ENCODE measurements at regions not wholly inside any gene's neighbourhood (a gene's known extent, or its start where the extent isn't known, plus 50 kb on each side); places are given as distances from the start of the nearest gene placed in this dataset.

- DNase-seq (ENCODE audit: low spot score) = no peak
These were observed 52.4 kb upstream of the UPP2 start for GRCh38 chr2:158049129-158049855.

- no peak for DNase-seq (ENCODE audit: low spot score)
These were observed 53.3 kb upstream of the UPP2 start for GRCh38 chr2:158048327-158048726.

- DNase-seq (ENCODE audit: low spot score) = no peak
These were observed 54.5 kb upstream of the UPP2 start for GRCh38 chr2:158047156-158047611.

- no peak for DNase-seq (ENCODE audit: low spot score)
These were observed 55.4 kb upstream of the UPP2 start for GRCh38 chr2:158046121-158046880.

- DNase-seq (ENCODE audit: low spot score) = peak; percentile 45
These were observed 56.3 kb upstream of the UPP2 start for GRCh38 chr2:158045362-158045761.

GRCh38 chr2:158043181-158043948, 58.3 kb upstream of the UPP2 start:
- DNase-seq (ENCODE audit: low spot score) = no peak

GRCh38 chr2:158042666-158043065, 59.0 kb upstream of the UPP2 start:
- DNase-seq (ENCODE audit: low spot score) = no peak

- DNase-seq (ENCODE audit: low spot score) = no peak
These were observed 59.4 kb upstream of the UPP2 start for GRCh38 chr2:158042245-158042644.

- DNase-seq (ENCODE audit: low spot score) = no peak
These were observed 60.3 kb upstream of the UPP2 start for GRCh38 chr2:158041400-158041799.

- DNase-seq (ENCODE audit: low spot score) = no peak
These were observed 62.8 kb upstream of the UPP2 start for GRCh38 chr2:158038901-158039300.

- DNase-seq (ENCODE audit: low spot score) = peak; percentile 80
These were observed 67.3 kb upstream of the UPP2 start for GRCh38 chr2:158034198-158034866.

GRCh38 chr2:158031371-158031770, 70.3 kb upstream of the UPP2 start:
- DNase-seq (ENCODE audit: low spot score) = no peak

GRCh38 chr2:158025255-158025996, 76.2 kb upstream of the UPP2 start:
- no peak for DNase-seq (ENCODE audit: low spot score)

GRCh38 chr2:158024288-158024898, 77.3 kb upstream of the UPP2 start:
- peak; percentile 51 for DNase-seq (ENCODE audit: low spot score)

GRCh38 chr2:158022888-158023287, 78.8 kb upstream of the UPP2 start:
- DNase-seq (ENCODE audit: low spot score) = no peak

- DNase-seq (ENCODE audit: low spot score) = no peak
These were observed 80.5 kb upstream of the UPP2 start for GRCh38 chr2:158021226-158021625.

GRCh38 chr2:158015428-158016076, 86.1 kb upstream of the UPP2 start:
- DNase-seq (ENCODE audit: low spot score) = no peak

- DNase-seq (ENCODE audit: low spot score) = no peak
These were observed 87.8 kb upstream of the UPP2 start for GRCh38 chr2:158013891-158014290.

GRCh38 chr2:158011055-158011771, 90.5 kb upstream of the UPP2 start:
- DNase-seq (ENCODE audit: low spot score) = peak; percentile 97

- DNase-seq (ENCODE audit: low spot score) = no peak
These were observed 92.3 kb upstream of the UPP2 start for GRCh38 chr2:158009399-158009798.

Measured in kidney tubule cell (primary cell).